ENCODE measurements at regions not wholly inside any gene's neighbourhood (a gene's known extent, or its start where the extent isn't known, plus 50 kb on each side); places are given as distances from the start of the nearest gene placed in this dataset.

- Histone ChIP-seq H3K36me3 (no peaks in the 10 kb centered on the region), H3K27me3 (no peaks in the 10 kb centered on the region), H3K4me3 (no peak overlapping the region), H3K27ac (no peak overlapping the region), H3K4me1 (no peaks in the 10 kb centered on the region), H3K9me3 (peaks cover 4% of the 10 kb centered on the region)
- ATAC-seq: no peak
- no peak for TF ChIP-seq CTCF (IDR thresholded peaks at IDR 0.05)
- intact Hi-C loops (cut with DNase I): no loop called here
- no peak for DNase-seq
Measured at GRCh38 chr17:69918164-69918563, 156.9 kb upstream of the KCNJ16 start.

GRCh38 chr17:69919789-69920188 is 155.2 kb upstream of the KCNJ16 start:
- no peak for TF ChIP-seq CTCF (IDR thresholded peaks at IDR 0.05)
- no peak for ATAC-seq

GRCh38 chr17:69921046-69921445 is 154.0 kb upstream of the KCNJ16 start:
- H3K4me1 ChIP-seq: no peaks in the 10 kb centered on the region
- no peak overlapping the region for H3K27ac ChIP-seq
- H3K4me3 ChIP-seq: no peak overlapping the region
- ATAC-seq (no peak), DNase-seq (no peak)
- H3K9me3 ChIP-seq: peaks cover 4% of the 10 kb centered on the region
- intact Hi-C loops (cut with DNase I): no loop called here
- no peak for TF ChIP-seq CTCF (IDR thresholded peaks at IDR 0.05)
- H3K27me3 ChIP-seq: no peaks in the 10 kb centered on the region
- no peaks in the 10 kb centered on the region for H3K36me3 ChIP-seq

More at GRCh38 chr17:69919789-69920188, 155.2 kb upstream of the KCNJ16 start:
- Histone ChIP-seq H3K27ac (no peak overlapping the region), H3K36me3 (no peaks in the 10 kb centered on the region), H3K9me3 (peaks cover 4% of the 10 kb centered on the region), H3K4me1 (no peaks in the 10 kb centered on the region), H3K27me3 (no peaks in the 10 kb centered on the region), H3K4me3 (no peak overlapping the region)
- intact Hi-C loops (cut with DNase I): no loop called here
- DNase-seq: no peak

GRCh38 chr17:69928611-69929010 is 146.4 kb upstream of the KCNJ16 start:
- Histone ChIP-seq H3K27ac (no peak overlapping the region), H3K4me1 (no peaks in the 10 kb centered on the region), H3K9me3 (no peaks in the 10 kb centered on the region), H3K27me3 (no peaks in the 10 kb centered on the region), H3K4me3 (no peak overlapping the region), H3K36me3 (no peaks in the 10 kb centered on the region)
- intact Hi-C loops (cut with DNase I): no loop called here
- ATAC-seq (no peak), DNase-seq (no peak)
- no peak for TF ChIP-seq CTCF (IDR thresholded peaks at IDR 0.05)

- no peaks in the 10 kb centered on the region for H3K27me3 ChIP-seq
- H3K27ac ChIP-seq: no peak overlapping the region
- TF ChIP-seq CTCF (IDR thresholded peaks at IDR 0.05): no peak
- ATAC-seq (no peak), DNase-seq (no peak)
- H3K9me3 ChIP-seq: no peaks in the 10 kb centered on the region
- no peak overlapping the region for H3K4me3 ChIP-seq
- no peaks in the 10 kb centered on the region for H3K36me3 ChIP-seq
- H3K4me1 ChIP-seq: no peaks in the 10 kb centered on the region
- intact Hi-C loops (cut with DNase I): no loop called here
Measured at GRCh38 chr17:69936996-69937395, 138.0 kb upstream of the KCNJ16 start.

- intact Hi-C loops (cut with DNase I): no loop called here
Measured at GRCh38 chr17:69943058-69943457, 132.0 kb upstream of the KCNJ16 start.

More at GRCh38 chr17:69943058-69943457, 132.0 kb upstream of the KCNJ16 start:
- Histone ChIP-seq H3K27ac (no peak overlapping the region), H3K9me3 (no peaks in the 10 kb centered on the region), H3K27me3 (no peaks in the 10 kb centered on the region), H3K36me3 (no peaks in the 10 kb centered on the region), H3K4me1 (no peaks in the 10 kb centered on the region), H3K4me3 (no peak overlapping the region)
- no peak for TF ChIP-seq CTCF (IDR thresholded peaks at IDR 0.05)
- no peak for DNase-seq
- no peak for ATAC-seq

All from upper lobe of right lung (tissue), 1 donor.